Endothelial cell of umbilical vein (primary cell): ENCODE measurements at regions not wholly inside any gene's neighbourhood (a gene's known extent, or its start where the extent isn't known, plus 50 kb on each side); places are given as distances from the start of the nearest gene placed in this dataset.

Source experiments
- BruUV-seq: library from RNA; stranded (reverse); fragments of 400-500 nt; replicated peaks from 2 replicates; lab custom pipeline; 2021; lab: Mats Ljungman, UMichigan
- CTCF ChIA-PET: fragments of 300-600, 350-600 bp; sonication (Branson Sonifier 250); formaldehyde crosslinking; loops from one replicate; lab custom pipeline; 2021; ENCODE audit warnings: antibody characterized with exemption, inconsistent platforms; lab: Charles Lee
- POLR2A ChIA-PET: fragments of 300-600, 350-600 bp; sonication (Branson Sonifier 250); formaldehyde crosslinking; loops from one replicate; lab custom pipeline; 2021; ENCODE audit warnings: antibody characterized with exemption, inconsistent platforms; lab: Charles Lee
- DNase-seq: peaks from one replicate; pipeline ENCODE4 v3.0.0-alpha.2; 2011; ENCODE audit warnings: low read depth, low spot score
- FAIRE-seq: peaks from 2 replicates; lab custom pipeline; 2011; peaks lifted over from hg19 to GRCh38; lab: Jason Lieb, UNC
- H2AFZ ChIP-seq: 2 replicates; pipeline ENCODE4 v1.6.0; 2012; ENCODE audit warnings: low read depth, low read length, control low read depth, inconsistent platforms
- H3K27ac ChIP-seq: 2 replicates; pipeline ENCODE4 v1.5.1; 2011; ENCODE audit warnings: low read depth, mild to moderate bottlenecking, control low read depth, low read length, moderate library complexity; ENCODE audit not compliant: insufficient read depth
- H3K27me3 ChIP-seq, 2 experiments: 2 replicates each; pipeline versions ENCODE4 v1.6.0 to v1.6.1; 2011; ENCODE audit warnings: low read length in 2 of 2, mixed read lengths in 1 of 2; ENCODE audit not compliant: control insufficient read depth in 2 of 2, insufficient read depth in 2 of 2
- H3K36me3 ChIP-seq, 2 experiments: 2 replicates in 1 of 2; 3 replicates in 1 of 2; pipeline ENCODE4 v1.5.1; 2011; ENCODE audit warnings: low read length in 2 of 2, mild to moderate bottlenecking in 1 of 2, moderate library complexity in 1 of 2; ENCODE audit not compliant: control insufficient read depth in 2 of 2, insufficient read depth in 2 of 2; ENCODE audit errors: extremely low read depth in 1 of 2
- H3K4me1 ChIP-seq: 3 replicates; pipeline ENCODE4 v1.5.1; 2011; ENCODE audit warnings: mild to moderate bottlenecking, low read length; ENCODE audit not compliant: control insufficient read depth, insufficient read depth; ENCODE audit errors: extremely low read depth
- H3K4me2 ChIP-seq: 2 replicates; pipeline ENCODE4 v1.6.1; 2011; ENCODE audit warnings: low read length, control low read depth, mixed read lengths; ENCODE audit not compliant: insufficient read depth
- H3K4me3 ChIP-seq, 3 experiments: fragments of 200-600 bp in 1 of 3; sonication (generic), shearing (Covaris generic) in 1 of 3; replicated peaks in 1 of 3; 2 replicates each; pipeline ENCODE4 v1.5.1; 2011 to 2016; ENCODE audit warnings: control low read depth in 3 of 3, low read length in 3 of 3, mild to moderate bottlenecking in 2 of 3, inconsistent platforms in 1 of 3, low read depth in 1 of 3, moderate library complexity in 1 of 3; ENCODE audit not compliant: insufficient read depth in 1 of 3
- H3K79me2 ChIP-seq: 2 replicates; pipeline ENCODE4 v1.6.0; 2012; ENCODE audit warnings: low read length, inconsistent platforms; ENCODE audit not compliant: control insufficient read depth, insufficient read depth
- H3K9ac ChIP-seq: replicated peaks from 2 replicates; pipeline ENCODE3; 2011; ENCODE audit warnings: low read length, control low read depth; ENCODE audit not compliant: insufficient read depth; ENCODE audit errors: extremely low read depth
- H3K9me1 ChIP-seq: replicated peaks from 3 replicates; pipeline ENCODE4 v1.6.0; 2011; ENCODE audit warnings: mild to moderate bottlenecking, low read length; ENCODE audit not compliant: control insufficient read depth, insufficient read depth; ENCODE audit errors: extremely low read depth
- H3K9me3 ChIP-seq: replicated peaks from 2 replicates; pipeline ENCODE4 v1.5.1; 2012; ENCODE audit warnings: low read length, inconsistent platforms; ENCODE audit not compliant: control insufficient read depth, insufficient read depth
- H4K20me1 ChIP-seq: replicated peaks from 2 replicates; pipeline ENCODE3; 2011; ENCODE audit warnings: mild to moderate bottlenecking, low read length; ENCODE audit not compliant: control insufficient read depth, insufficient read depth; ENCODE audit errors: extremely low read depth
- EZH2 ChIP-seq: IDR thresholded peaks from 2 replicates; pipeline ENCODE4 v1.6.1; 2012; ENCODE audit warnings: borderline replicate concordance, low read depth, mild to moderate bottlenecking, moderate library complexity, low read length, inconsistent platforms; ENCODE audit not compliant: severe bottlenecking
- FOS ChIP-seq: IDR thresholded peaks from 2 replicates; pipeline ENCODE4 v1.6.1; 2011; ENCODE audit warnings: mild to moderate bottlenecking, low read length, moderate library complexity, borderline replicate concordance; ENCODE audit not compliant: insufficient read depth
- GATA2 ChIP-seq: IDR thresholded peaks from 2 replicates; pipeline ENCODE4 v1.7.0; 2011; ENCODE audit warnings: low read depth, mild to moderate bottlenecking, moderate library complexity, mixed read lengths, low read length; ENCODE audit not compliant: insufficient read length, insufficient read depth
- JUN ChIP-seq: IDR thresholded peaks from 2 replicates; pipeline ENCODE4 v1.6.1; 2011; ENCODE audit warnings: borderline replicate concordance, low read depth; ENCODE audit not compliant: insufficient read length, insufficient read depth
- MYC ChIP-seq: IDR thresholded peaks from one replicate; pipeline ENCODE4 v1.6.1; 2011; ENCODE audit warnings: mild to moderate bottlenecking, low read depth, low read length
- POLR2A ChIP-seq: IDR thresholded peaks from 2 replicates; pipeline ENCODE4 v1.6.1; 2012; ENCODE audit warnings: low read depth, mild to moderate bottlenecking, control low read depth, low read length
- POLR2AphosphoS5 ChIP-seq: IDR thresholded peaks from 2 replicates; pipeline ENCODE4 v1.6.1; 2012; ENCODE audit warnings: low read depth, mild to moderate bottlenecking, control low read depth, low read length, moderate library complexity; ENCODE audit not compliant: insufficient read depth
- dilution Hi-C: fragments of 300-500 bp; cut with MboI; formaldehyde crosslinking; loops from one replicate; pipeline ENCODE4 v1.15.0; 2019; ENCODE audit warnings: low sequenced_read_pairs; ENCODE audit not compliant: extremely low pct_ligation_motif_present
- intact Hi-C: fragments of 100-400 bp; cut with micrococcal nuclease; formaldehyde crosslinking; loops from one replicate; pipeline ENCODE4 v1.10.0; 2022
- TF ChIP-seq, protein P1 (sequence below), 2 donors: IDR thresholded peaks; 1 replicate in 1 of 2; 2 replicates in 1 of 2; pipeline ENCODE4 v1.5.1; 2011; ENCODE audit warnings: low read length in 2 of 2, mild to moderate bottlenecking in 2 of 2, moderate library complexity in 2 of 2, control low read depth in 1 of 2, inconsistent platforms in 1 of 2, low read depth in 1 of 2; ENCODE audit not compliant: insufficient read depth in 1 of 2; ENCODE audit errors: extremely low read depth in 1 of 2
- TF ChIP-seq, protein P2 (sequence below): IDR thresholded peaks from 2 replicates; pipeline ENCODE4 v1.6.1; 2011; ENCODE audit not compliant: insufficient read depth, insufficient read length

DNA sequence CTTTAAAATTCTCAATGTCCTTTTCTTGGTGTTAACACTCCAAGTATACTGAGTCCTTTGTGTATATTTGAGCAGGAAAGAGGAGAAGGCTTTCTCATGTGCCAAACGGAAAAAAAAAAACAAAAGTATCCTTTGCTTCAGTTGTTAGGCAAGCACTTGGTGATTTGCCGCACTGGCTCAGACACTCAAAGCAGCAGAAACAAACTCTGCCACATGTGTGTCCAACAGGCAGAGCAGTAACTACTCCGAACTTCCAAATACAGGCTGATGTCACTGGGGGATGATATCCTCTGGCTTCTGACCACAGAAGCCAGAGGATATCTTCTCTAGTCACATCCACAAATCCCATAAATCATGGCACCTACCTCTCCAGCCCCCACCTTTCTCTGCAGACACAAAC, 108.0 kb upstream of the SALL3 start:
- no peak overlapping the region for H3K9ac ChIP-seq
- H3K4me1 ChIP-seq = no peaks in the 10 kb centered on the region
- no peak for DNase-seq
- intact Hi-C loops = no loop called here
- H3K36me3 ChIP-seq = no peaks in the 10 kb centered on the region
- H3K9me1 ChIP-seq = no peaks in the 10 kb centered on the region
- TF ChIP-seq POLR2A = no peak
- TF ChIP-seq MYC = no peak
- TF ChIP-seq POLR2AphosphoS5 = no peak
- no peak for TF ChIP-seq EZH2
- no peak for TF ChIP-seq JUN
- no peak for TF ChIP-seq GATA2
- no peak for TF ChIP-seq FOS
- TF ChIP-seq, protein P1, sequence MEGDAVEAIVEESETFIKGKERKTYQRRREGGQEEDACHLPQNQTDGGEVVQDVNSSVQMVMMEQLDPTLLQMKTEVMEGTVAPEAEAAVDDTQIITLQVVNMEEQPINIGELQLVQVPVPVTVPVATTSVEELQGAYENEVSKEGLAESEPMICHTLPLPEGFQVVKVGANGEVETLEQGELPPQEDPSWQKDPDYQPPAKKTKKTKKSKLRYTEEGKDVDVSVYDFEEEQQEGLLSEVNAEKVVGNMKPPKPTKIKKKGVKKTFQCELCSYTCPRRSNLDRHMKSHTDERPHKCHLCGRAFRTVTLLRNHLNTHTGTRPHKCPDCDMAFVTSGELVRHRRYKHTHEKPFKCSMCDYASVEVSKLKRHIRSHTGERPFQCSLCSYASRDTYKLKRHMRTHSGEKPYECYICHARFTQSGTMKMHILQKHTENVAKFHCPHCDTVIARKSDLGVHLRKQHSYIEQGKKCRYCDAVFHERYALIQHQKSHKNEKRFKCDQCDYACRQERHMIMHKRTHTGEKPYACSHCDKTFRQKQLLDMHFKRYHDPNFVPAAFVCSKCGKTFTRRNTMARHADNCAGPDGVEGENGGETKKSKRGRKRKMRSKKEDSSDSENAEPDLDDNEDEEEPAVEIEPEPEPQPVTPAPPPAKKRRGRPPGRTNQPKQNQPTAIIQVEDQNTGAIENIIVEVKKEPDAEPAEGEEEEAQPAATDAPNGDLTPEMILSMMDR (IDR thresholded peaks at IDR 0.05; ENCODE audit: extremely low read depth in 1 of 2, insufficient read depth in 1 of 2, low read depth in 1 of 2, low read length in 2 of 2) = no peak
- TF ChIP-seq, protein P2, sequence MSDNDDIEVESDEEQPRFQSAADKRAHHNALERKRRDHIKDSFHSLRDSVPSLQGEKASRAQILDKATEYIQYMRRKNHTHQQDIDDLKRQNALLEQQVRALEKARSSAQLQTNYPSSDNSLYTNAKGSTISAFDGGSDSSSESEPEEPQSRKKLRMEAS = no peak
- H4K20me1 ChIP-seq = no peaks in the 10 kb centered on the region
- no peak overlapping the region for H3K27ac ChIP-seq
- no peak for FAIRE-seq
- H3K4me3 ChIP-seq = no peak overlapping the region
- no peaks in the 10 kb centered on the region for H3K27me3 ChIP-seq
- H3K4me2 ChIP-seq = no peak overlapping the region
- ChIA-PET CTCF (no interaction called here), POLR2A (no interaction called here)
- H3K79me2 ChIP-seq = no peaks in the 10 kb centered on the region
- dilution Hi-C loops = no loop called here
- no peaks in the 10 kb centered on the region for H3K9me3 ChIP-seq
- no peak overlapping the region for H2AFZ ChIP-seq
- BruUV-seq = no TSS peak
